ENCODE measurements at regions not wholly inside any gene's neighbourhood (a gene's known extent, or its start where the extent isn't known, plus 50 kb on each side); places are given as distances from the start of the nearest gene placed in this dataset.

DNA sequence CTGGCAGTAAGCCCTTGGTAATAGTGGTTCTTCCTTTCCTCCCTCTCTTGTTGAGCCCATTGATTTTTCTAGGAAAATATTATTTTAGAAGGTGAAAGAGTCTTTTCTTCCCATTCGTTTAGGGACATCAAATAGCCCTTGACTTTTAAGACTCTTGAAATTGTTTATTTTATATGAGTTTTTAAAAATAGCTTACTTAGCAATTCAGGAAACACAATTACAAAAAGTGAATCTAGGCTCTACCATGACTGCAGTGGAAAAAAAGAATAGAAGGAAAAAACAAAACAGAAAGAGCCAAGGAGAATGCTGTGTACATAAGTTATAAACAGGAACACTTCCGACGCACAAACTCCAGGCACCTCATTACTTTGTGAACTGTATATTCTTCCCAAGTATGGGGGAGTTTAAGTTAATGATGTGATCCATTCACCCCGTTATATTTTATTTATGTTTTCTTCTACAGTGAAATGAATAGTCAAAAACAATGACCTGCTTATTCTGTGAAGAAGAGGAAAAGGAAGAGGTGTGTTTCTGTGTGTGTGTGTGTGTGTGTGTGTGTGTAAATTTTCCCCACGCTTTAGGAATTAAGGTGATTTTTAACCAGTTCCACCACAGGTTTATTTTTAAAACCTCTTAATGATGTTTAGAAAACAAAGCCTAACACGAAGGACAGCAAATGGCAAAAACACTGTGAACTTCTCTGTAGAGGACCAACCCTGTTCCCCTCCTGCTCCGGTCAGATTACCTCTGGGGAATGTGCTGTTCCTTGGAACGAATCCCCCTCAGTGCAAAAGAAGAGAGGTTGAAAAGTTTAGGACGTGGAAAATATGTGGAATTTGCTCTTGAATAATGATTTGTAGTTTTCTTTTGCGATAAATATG lies 266.3 kb downstream of the KLF5 start:
- H3K4me3 ChIP-seq: no peak overlapping the region
- H3K9me3 ChIP-seq (replicated peaks in 1 of 3): no peaks in the 10 kb centered on the region
- 44 to 51% (median 49%) methylated on average over 10 of the region's 10 CpGs for WGBS, 4 donors
- intact Hi-C loops (cut with DNase I): no loop called here
- no peak for TF ChIP-seq POLR2A (IDR thresholded peaks at IDR 0.05)
- TF ChIP-seq, protein P1, sequence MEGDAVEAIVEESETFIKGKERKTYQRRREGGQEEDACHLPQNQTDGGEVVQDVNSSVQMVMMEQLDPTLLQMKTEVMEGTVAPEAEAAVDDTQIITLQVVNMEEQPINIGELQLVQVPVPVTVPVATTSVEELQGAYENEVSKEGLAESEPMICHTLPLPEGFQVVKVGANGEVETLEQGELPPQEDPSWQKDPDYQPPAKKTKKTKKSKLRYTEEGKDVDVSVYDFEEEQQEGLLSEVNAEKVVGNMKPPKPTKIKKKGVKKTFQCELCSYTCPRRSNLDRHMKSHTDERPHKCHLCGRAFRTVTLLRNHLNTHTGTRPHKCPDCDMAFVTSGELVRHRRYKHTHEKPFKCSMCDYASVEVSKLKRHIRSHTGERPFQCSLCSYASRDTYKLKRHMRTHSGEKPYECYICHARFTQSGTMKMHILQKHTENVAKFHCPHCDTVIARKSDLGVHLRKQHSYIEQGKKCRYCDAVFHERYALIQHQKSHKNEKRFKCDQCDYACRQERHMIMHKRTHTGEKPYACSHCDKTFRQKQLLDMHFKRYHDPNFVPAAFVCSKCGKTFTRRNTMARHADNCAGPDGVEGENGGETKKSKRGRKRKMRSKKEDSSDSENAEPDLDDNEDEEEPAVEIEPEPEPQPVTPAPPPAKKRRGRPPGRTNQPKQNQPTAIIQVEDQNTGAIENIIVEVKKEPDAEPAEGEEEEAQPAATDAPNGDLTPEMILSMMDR (IDR thresholded peaks at IDR 0.05): no peak
- H3K27ac ChIP-seq: no peak overlapping the region
- no peaks in the 10 kb centered on the region for H3K27me3 ChIP-seq
- H3K4me1 ChIP-seq (replicated peaks in 1 of 2): no peaks in the 10 kb centered on the region
- H3K36me3 ChIP-seq (replicated peaks in 1 of 2): no peaks in the 10 kb centered on the region
- no peak for DNase-seq

DNA sequence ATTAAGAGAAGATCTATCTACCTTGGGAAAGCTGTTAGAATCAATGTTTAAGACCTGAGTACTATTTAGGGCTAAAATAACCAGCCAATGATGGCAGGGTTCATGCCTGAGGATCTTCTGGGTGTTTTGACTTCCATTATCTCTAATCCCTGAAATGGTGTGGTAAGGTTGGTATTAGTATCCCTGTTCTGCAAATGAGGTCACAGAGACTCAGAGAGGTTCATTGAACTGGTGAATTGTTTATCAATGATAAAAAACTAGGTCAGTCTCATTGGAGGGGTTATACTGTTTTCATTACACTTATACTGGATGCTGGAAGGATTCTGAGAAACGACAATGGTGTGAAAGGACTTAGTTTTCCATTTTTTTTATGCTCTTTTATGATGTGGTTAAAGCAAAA lies 264.8 kb downstream of the KLF5 start:
- no peaks in the 10 kb centered on the region for H3K9me3 ChIP-seq (replicated peaks in 1 of 3)
- TF ChIP-seq, protein P1 (IDR thresholded peaks at IDR 0.05): no peak
- TF ChIP-seq POLR2A (IDR thresholded peaks at IDR 0.05): no peak
- H3K4me3 ChIP-seq: no peak overlapping the region
- DNase-seq: no peak
- H3K27ac ChIP-seq: no peak overlapping the region
- intact Hi-C loops (cut with DNase I): no loop called here
- 43 to 68% (median 57%) methylated on average over 1 of the region's 1 CpG for WGBS, 4 donors
- H3K27me3 ChIP-seq: no peaks in the 10 kb centered on the region
- H3K36me3 ChIP-seq (replicated peaks in 1 of 2): no peaks in the 10 kb centered on the region
- no peaks in the 10 kb centered on the region for H3K4me1 ChIP-seq (replicated peaks in 1 of 2)

DNA sequence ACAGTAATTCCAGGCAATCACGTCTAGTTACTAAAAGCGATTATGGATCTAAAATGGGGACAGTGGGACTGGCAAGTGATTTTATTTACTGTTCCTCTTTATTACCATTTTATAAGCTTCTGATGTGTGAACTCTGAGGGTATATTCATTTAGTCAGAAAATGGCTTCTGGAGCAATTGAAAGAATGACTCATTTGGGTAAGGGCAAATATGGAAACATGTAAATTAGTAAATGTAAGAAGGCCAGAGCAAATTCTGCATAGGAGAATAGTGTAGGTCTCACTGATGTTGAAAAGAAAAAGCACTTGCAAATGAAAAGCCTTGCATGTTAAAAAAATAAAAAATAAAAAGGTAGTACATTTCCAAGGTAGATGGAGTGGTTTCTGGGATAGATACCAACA lies 262.2 kb downstream of the KLF5 start:
- no peak for TF ChIP-seq POLR2A (IDR thresholded peaks at IDR 0.05)
- TF ChIP-seq, protein P1 (IDR thresholded peaks at IDR 0.05): no peak
- H3K27ac ChIP-seq: no peak overlapping the region
- no peak overlapping the region for H3K4me3 ChIP-seq
- DNase-seq: no peak
- no peaks in the 10 kb centered on the region for H3K4me1 ChIP-seq (replicated peaks in 1 of 2)
- no peaks in the 10 kb centered on the region for H3K27me3 ChIP-seq
- H3K9me3 ChIP-seq (replicated peaks in 1 of 3): no peaks in the 10 kb centered on the region
- H3K36me3 ChIP-seq (replicated peaks in 1 of 2): no peaks in the 10 kb centered on the region
- intact Hi-C loops (cut with DNase I): no loop called here
- WGBS, 4 donors: 78 to 85% (median 83%) methylated on average over 2 of the region's 2 CpGs

DNA sequence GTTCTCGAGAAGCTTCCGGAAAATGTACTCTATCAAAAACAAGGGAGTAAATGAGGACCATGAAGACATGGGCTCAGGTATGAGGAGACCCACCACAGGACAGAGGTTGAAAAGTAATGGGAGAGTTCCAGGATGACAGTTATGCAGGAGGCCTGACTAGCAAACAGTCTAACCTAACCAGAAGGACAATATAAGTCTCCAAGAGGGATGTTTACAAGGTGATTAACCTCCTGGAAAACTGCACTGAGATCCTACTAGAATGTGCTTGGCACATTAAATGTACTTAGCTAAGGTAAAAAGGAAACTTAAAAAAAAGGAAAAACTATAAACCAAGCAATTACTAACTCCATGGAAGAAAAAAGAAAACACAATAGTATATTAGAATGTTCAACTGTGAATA lies 258.3 kb downstream of the KLF5 start:
- Histone ChIP-seq H3K27ac (no peak overlapping the region), H3K9me3 (replicated peaks in 1 of 3) (no peaks in the 10 kb centered on the region), H3K4me3 (no peak overlapping the region), H3K27me3 (no peaks in the 10 kb centered on the region), H3K4me1 (replicated peaks in 1 of 2) (no peaks in the 10 kb centered on the region), H3K36me3 (replicated peaks in 1 of 2) (no peaks in the 10 kb centered on the region)
- intact Hi-C loops (cut with DNase I): no loop called here
- DNase-seq: no peak
- WGBS, 4 donors: 92 to 98% (median 94%) methylated on average over 2 of the region's 2 CpGs
- TF ChIP-seq, protein P1 (IDR thresholded peaks at IDR 0.05): no peak
- no peak for TF ChIP-seq POLR2A (IDR thresholded peaks at IDR 0.05)
